ENCODE measurements at regions not wholly inside any gene's neighbourhood (a gene's known extent, or its start where the extent isn't known, plus 50 kb on each side); places are given as distances from the start of the nearest gene placed in this dataset.

- TF ChIP-seq CTCF (IDR thresholded peaks at IDR 0.05; ENCODE audit: extremely low read depth in 1 of 2, insufficient read depth in 1 of 2, low read depth in 1 of 2, low read length in 2 of 2) (no peak), POLR2A (IDR thresholded peaks at IDR 0.05; ENCODE audit: low read depth, low read length) (no peak), JUN (IDR thresholded peaks at IDR 0.05; ENCODE audit: borderline replicate concordance, insufficient read depth, insufficient read length, low read depth) (no peak), EZH2 (IDR thresholded peaks at IDR 0.05; ENCODE audit: borderline replicate concordance, low read depth, low read length, severe bottlenecking) (no peak), MAX (IDR thresholded peaks at IDR 0.05; ENCODE audit: insufficient read depth, insufficient read length) (no peak), POLR2AphosphoS5 (IDR thresholded peaks at IDR 0.05; ENCODE audit: insufficient read depth, low read depth, low read length) (no peak), MYC (IDR thresholded peaks at IDR 0.05; ENCODE audit: low read depth, low read length) (no peak)
Measured at GRCh38 chr5:159773062-159773924, 143.0 kb upstream of the ADRA1B start.
